Stimulated activated naive B cell treated with anti-CD40 and anti-IgM and Interleukin-4, amounts not matched to agents 10 μg/mL and 1 μg/mL and 100 μg/mL, for 72 hours (primary cell): ENCODE measurements at regions not wholly inside any gene's neighbourhood (a gene's known extent, or its start where the extent isn't known, plus 50 kb on each side); places are given as distances from the start of the nearest gene placed in this dataset.

Source experiments
- ATAC-seq, 2 donors: fragments of 150-1000 bp; cut with Tn5 transposase; replicated peaks; 2 replicates each; pipeline ENCODE4 v1.10.0; 2021; ENCODE audit warnings: moderate library complexity in 1 of 2
- DNase-seq: peaks from one replicate; pipeline ENCODE4 v3.0.0; 2021
- H3K27ac Mint-ChIP-seq: one replicate; pipeline ENCODE4 v1.8.0; 2022; ENCODE audit warnings: mild to moderate bottlenecking, mixed read lengths
- H3K27me3 Mint-ChIP-seq, 2 donors: one replicate each; pipeline ENCODE4 v1.8.0; 2022; ENCODE audit warnings: mixed read lengths in 2 of 2
- H3K36me3 Mint-ChIP-seq, 2 donors: one replicate each; pipeline ENCODE4 v1.8.0; 2022; ENCODE audit warnings: mixed read lengths in 2 of 2, mild to moderate bottlenecking in 1 of 2
- H3K4me1 Mint-ChIP-seq, 2 donors: one replicate each; pipeline ENCODE4 v1.8.0; 2022; ENCODE audit warnings: mixed read lengths in 2 of 2, mild to moderate bottlenecking in 1 of 2
- H3K4me3 Mint-ChIP-seq, 2 donors: one replicate each; pipeline ENCODE4 v1.8.0; 2022; ENCODE audit warnings: mild to moderate bottlenecking in 2 of 2, mixed read lengths in 2 of 2, moderate library complexity in 1 of 2
- H3K9me3 Mint-ChIP-seq, 2 donors: one replicate each; pipeline ENCODE4 v1.8.0; 2022; ENCODE audit warnings: mixed read lengths in 2 of 2, mild to moderate bottlenecking in 1 of 2

DNA sequence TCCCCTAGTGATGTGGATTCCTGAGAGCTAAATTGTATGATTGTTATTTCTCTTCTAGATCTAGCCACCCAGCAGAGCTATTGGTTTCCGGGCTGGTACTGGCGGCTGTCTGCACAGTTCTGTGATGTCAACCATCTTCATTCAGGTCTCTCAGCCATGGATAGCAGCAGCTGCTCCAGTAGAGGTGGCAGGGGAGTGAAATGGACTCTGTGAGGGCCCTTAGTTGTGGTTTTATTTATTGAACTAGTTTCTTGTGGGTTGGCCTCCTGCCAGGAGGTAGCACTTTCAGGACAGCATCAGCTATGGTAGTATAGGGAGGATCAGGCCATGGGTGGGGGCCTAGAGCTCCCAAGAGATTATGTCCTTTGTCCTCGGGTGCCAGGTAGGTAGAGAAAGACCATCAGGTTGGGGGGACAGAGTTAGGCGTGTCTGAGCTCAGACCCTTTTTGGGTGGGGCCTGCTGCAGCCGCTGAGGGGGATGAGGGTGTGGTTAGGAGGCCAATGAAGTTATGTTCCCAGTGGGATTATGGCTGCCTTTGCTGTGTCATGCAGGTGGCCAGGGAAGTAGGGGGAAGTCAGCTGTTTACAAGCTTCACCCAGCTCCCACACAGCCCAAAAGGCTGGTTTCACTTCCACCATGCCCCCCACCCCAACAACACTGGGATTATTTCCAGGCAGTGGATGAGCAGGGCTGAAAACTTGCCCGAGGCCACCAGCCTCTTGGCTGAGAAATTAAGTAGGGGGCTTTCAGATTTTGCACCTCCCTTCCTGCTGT, 55.1 kb upstream of the RGS4 start:
- DNase-seq (no peak), ATAC-seq (no peak)
- Mint-ChIP-seq H3K27ac (no peak overlapping the region), H3K36me3 (no peaks in the 10 kb centered on the region), H3K4me3 (no peak overlapping the region), H3K9me3 (peaks cover 11 to 14% of the 10 kb centered on the region in 2 donors), H3K4me1 (no peaks in the 10 kb centered on the region), H3K27me3 (no peaks in the 10 kb centered on the region)

DNA sequence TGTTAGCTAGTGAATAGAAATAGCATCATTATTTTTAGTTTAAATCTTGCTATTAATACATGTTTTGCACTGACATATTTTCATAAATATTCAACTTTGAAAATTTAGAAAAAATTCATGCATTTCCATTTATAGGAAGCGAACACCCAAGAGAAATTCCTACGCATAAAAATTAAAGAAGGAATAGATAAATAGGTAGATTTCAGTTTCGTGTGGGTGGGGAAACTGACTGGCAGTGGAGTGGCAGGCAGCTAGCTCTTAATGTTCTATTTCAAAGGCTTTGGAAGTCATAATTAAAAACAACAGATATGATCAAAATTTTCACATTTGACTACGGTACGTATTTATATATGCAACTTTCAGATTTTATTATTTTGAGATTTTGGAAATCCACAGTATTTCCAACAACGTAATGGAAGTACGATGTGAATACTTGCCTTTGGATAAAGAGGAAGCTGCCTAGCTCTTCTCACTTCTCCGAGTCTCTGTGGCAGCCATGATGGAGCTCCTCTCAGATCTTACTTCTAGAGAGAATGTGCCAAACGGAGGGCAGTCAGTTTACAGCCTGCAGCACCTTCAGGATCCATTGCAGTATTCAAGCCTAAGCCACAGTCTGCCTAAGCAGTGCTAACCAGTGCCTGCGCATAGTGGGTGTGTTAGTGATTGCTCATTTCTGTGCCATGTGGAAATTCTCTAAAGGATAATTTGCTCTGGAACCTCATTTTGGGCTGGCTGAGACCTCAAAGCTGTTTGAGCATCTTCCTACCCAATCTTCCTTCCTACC, 62.9 kb upstream of the RGS4 start:
- ATAC-seq (no peak), DNase-seq (no peak)
- Mint-ChIP-seq H3K4me3 (no peak overlapping the region), H3K9me3 (no peaks in the 10 kb centered on the region), H3K27ac (no peak overlapping the region), H3K27me3 (peaks cover 5 to 7% of the 10 kb centered on the region in 2 donors), H3K36me3 (no peaks in the 10 kb centered on the region), H3K4me1 (no peaks in the 10 kb centered on the region)

DNA sequence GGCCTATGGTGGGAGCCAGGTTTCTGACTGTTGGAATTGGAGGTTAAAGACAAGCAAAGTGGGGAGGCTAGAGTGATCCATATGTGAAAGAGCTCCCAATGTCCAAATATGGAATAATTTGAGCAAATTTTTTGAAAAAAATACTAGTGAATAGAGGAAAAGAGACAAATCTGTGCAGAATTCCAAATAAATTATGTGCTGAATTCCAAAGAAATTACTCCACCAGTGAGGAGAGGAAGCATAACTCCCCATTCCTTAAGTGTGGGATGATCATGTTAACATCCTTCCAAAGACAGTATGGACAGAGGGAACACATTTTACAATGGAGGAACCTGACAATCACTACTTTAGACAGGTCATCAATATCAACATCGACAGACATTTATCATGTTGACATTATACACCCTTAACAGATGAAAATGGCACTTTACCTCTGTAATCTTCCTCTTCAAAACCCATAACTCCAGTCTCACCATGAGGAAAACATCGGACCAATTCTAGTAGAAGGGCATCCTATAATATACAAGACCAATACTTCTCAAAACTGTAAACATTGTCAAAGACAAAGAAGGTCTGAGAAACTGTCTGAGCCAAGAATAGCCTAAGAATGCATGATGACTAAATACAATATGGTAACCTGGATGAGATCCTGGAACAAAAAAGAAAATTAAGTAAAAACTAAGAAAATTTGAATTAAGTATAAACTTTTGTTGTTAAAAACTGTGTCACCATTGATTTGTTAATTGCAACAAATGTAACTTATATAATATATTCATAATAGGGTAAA, 71.5 kb upstream of the RGS4 start:
- Mint-ChIP-seq H3K9me3 (peaks cover 0 to 1% of the 10 kb centered on the region in 2 donors), H3K27ac (no peak overlapping the region), H3K36me3 (no peaks in the 10 kb centered on the region), H3K4me1 (no peaks in the 10 kb centered on the region), H3K27me3 (no peaks in the 10 kb centered on the region), H3K4me3 (no peak overlapping the region)
- DNase-seq (no peak), ATAC-seq (no peak)

DNA sequence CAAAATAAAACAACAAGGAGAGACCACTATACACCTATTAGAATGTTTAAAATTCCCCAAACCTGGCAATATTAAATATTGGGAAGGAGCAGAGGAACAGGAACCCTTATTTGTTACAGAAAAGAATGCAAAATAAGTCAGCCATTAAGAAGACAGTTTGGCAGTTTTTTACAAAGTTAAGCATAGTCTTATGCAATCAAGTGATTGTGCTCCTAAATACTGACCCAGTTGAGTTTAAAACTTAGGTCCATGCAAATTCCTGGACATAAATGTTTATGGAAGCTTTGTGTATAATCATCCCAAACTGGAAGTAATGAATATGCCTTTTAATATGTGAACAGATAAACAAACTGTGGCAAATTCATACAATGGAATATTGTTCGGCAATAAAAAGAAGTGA, 72.9 kb upstream of the RGS4 start:
- no peak for ATAC-seq
- no peak overlapping the region for H3K4me3 Mint-ChIP-seq
- no peaks in the 10 kb centered on the region for H3K36me3 Mint-ChIP-seq
- no peaks in the 10 kb centered on the region for H3K4me1 Mint-ChIP-seq
- no peak overlapping the region for H3K27ac Mint-ChIP-seq
- no peak for DNase-seq
- no peaks in the 10 kb centered on the region for H3K27me3 Mint-ChIP-seq
- H3K9me3 Mint-ChIP-seq = peaks cover 0 to 1% of the 10 kb centered on the region in 2 donors

DNA sequence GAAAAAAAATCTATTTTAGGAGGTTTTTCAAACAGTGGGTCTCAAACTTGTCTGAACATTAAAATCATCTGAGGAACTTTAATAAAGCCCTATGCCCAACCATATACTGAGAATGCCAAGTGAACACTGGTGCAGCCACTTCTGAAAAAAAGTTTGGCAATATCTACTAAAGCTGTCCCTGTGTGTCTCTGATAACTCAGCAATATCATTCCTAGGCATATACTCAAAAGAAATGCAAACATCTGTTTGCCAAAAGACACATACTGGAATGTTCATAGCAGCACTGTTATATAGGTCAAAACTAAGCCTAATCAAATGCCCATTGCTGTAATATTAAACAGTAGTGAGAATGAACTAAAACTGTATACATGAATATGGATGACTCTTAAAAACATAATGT, 74.2 kb upstream of the RGS4 start:
- Mint-ChIP-seq H3K27ac (no peak overlapping the region), H3K4me3 (no peak overlapping the region), H3K9me3 (peaks cover 0 to 1% of the 10 kb centered on the region in 2 donors), H3K4me1 (no peaks in the 10 kb centered on the region), H3K27me3 (no peaks in the 10 kb centered on the region), H3K36me3 (no peaks in the 10 kb centered on the region)
- ATAC-seq = no peak
- DNase-seq = no peak

DNA sequence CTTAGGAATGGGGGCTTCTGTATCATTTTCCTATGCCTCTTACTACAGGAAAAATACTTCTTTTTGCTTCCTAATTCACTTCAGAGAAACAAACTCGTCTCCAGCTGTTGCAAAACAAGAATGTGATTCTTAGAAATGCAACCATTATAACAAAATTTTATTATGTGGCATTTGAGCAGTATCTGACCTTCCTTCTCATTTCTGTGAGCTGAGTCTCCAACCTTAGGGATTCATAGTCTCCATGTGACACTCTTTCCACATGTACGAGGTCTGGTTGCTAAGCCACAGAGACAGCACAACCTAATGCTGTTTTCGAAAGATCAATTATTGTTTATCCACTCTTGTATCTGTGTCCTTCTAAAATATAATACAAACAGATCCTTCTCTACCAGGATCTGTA, 75.3 kb upstream of the RGS4 start:
- DNase-seq (no peak), ATAC-seq (no peak)
- Mint-ChIP-seq H3K9me3 (peaks cover 0 to 1% of the 10 kb centered on the region in 2 donors), H3K4me3 (no peak overlapping the region), H3K36me3 (no peaks in the 10 kb centered on the region), H3K27me3 (no peaks in the 10 kb centered on the region), H3K27ac (no peak overlapping the region), H3K4me1 (no peaks in the 10 kb centered on the region)

DNA sequence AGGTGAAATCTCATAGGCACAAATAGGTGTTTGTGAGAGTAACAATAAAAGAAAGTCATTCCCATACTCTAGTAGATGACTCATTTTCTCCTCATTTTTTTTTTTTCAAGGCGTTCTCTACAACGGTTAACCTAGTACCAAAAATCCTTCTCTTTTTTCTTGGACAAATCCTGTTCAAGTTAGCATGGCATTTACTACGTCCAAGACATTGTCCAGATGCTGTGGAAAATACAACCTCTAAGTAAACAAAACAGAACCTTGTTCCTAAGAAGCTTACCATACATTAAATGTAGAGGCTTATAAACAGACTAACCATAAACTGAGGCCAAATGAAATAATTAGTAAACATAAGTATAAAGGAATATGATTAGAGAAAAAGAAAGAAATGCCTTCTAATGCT, 76.2 kb upstream of the RGS4 start:
- ATAC-seq = no peak
- peaks cover 0 to 1% of the 10 kb centered on the region in 2 donors for H3K9me3 Mint-ChIP-seq
- H3K4me1 Mint-ChIP-seq = no peaks in the 10 kb centered on the region
- H3K27ac Mint-ChIP-seq = no peak overlapping the region
- H3K4me3 Mint-ChIP-seq = no peak overlapping the region
- DNase-seq = no peak
- no peaks in the 10 kb centered on the region for H3K27me3 Mint-ChIP-seq
- no peaks in the 10 kb centered on the region for H3K36me3 Mint-ChIP-seq

DNA sequence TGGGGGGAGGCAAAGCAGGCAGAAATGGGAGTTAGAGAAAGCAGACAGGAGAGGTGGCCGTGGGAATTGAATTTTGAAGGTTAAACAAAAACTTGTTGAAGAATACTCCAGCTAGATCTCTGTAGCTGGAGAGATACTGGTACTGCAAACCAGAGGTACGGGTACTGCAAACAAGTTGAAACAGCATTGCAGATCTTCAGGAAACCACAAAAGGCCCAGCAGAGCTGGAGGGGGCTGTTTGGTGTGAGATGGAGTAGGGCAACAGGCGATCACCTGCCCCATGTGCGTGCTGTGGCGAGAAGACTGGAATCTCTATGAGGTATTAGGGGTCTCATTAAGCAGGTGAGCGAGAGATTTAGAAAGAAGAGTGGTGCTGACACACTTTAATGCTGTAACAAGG, 77.7 kb upstream of the RGS4 start:
- Mint-ChIP-seq H3K4me1 (no peaks in the 10 kb centered on the region), H3K9me3 (peaks cover 0 to under 1% of the 10 kb centered on the region in 2 donors), H3K4me3 (no peak overlapping the region), H3K36me3 (no peaks in the 10 kb centered on the region), H3K27ac (no peak overlapping the region), H3K27me3 (no peaks in the 10 kb centered on the region)
- DNase-seq = no peak
- ATAC-seq = no peak

DNA sequence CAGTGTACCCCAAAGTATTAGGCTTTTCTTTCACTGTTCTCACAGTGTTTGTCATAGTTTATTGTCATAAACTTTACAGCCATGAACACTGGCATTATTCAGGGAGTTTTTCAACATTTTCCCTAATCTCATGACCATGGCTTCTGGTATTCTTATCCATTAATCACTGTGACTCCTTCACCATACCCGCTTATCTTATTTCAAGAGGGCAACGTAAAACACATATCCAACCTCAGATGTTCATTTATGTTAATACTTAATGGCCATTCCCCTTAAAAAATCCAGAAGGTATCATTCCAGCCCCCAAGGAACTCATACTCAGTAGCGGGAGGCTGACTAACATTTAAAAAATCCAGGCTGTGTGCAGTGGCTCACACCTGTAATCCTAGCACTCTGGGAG, 78.5 kb upstream of the RGS4 start:
- no peaks in the 10 kb centered on the region for H3K9me3 Mint-ChIP-seq
- ATAC-seq (no peak), DNase-seq (no peak)
- H3K4me3 Mint-ChIP-seq = no peak overlapping the region
- H3K36me3 Mint-ChIP-seq = no peaks in the 10 kb centered on the region
- no peaks in the 10 kb centered on the region for H3K4me1 Mint-ChIP-seq
- H3K27ac Mint-ChIP-seq = no peak overlapping the region
- no peaks in the 10 kb centered on the region for H3K27me3 Mint-ChIP-seq

DNA sequence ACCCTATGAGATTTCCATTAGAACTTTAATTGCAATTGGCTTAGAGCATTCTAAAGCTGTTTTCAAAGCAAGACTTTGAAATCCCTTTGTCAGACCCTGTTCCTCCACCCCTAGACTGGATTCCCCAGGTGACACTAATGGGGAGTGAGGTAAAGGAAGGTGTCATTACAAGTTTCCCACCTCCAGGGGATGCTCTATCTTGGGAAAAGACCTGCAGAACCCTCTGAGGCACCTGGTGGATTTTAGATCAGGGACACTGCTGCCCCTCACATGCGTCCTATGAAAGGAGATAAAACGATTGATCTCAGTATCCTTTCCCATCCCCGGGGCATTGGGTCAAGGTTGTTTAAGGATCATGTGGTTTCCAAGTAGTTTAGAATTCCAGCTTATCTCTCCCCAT, 80.3 kb upstream of the RGS4 start:
- Mint-ChIP-seq H3K27ac (no peak overlapping the region), H3K9me3 (no peaks in the 10 kb centered on the region), H3K4me3 (no peak overlapping the region), H3K4me1 (no peaks in the 10 kb centered on the region), H3K27me3 (no peaks in the 10 kb centered on the region), H3K36me3 (no peaks in the 10 kb centered on the region)
- DNase-seq (no peak), ATAC-seq (no peak)

DNA sequence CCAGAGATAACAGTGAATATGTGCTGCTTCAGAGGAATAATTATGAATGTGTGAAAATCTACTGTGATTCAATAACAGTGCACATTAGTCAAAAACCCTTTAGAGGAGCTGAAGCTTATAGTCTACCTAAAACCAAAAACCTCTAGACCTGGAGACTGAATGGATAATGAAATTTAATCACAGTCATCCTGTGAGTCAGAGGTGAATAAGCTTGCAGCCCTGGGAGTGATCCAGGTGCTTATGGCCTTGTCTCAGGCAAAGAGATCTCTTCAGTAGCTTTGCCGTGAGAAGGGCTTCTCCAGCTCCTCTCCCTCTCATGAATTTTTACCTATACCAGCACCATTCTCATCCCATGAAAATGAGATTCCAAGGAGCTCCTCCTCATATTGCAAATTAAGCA, 81.3 kb upstream of the RGS4 start:
- no peak for DNase-seq
- Mint-ChIP-seq H3K36me3 (no peaks in the 10 kb centered on the region), H3K4me1 (no peaks in the 10 kb centered on the region), H3K4me3 (no peak overlapping the region), H3K9me3 (no peaks in the 10 kb centered on the region), H3K27me3 (no peaks in the 10 kb centered on the region), H3K27ac (no peak overlapping the region)
- ATAC-seq = no peak

DNA sequence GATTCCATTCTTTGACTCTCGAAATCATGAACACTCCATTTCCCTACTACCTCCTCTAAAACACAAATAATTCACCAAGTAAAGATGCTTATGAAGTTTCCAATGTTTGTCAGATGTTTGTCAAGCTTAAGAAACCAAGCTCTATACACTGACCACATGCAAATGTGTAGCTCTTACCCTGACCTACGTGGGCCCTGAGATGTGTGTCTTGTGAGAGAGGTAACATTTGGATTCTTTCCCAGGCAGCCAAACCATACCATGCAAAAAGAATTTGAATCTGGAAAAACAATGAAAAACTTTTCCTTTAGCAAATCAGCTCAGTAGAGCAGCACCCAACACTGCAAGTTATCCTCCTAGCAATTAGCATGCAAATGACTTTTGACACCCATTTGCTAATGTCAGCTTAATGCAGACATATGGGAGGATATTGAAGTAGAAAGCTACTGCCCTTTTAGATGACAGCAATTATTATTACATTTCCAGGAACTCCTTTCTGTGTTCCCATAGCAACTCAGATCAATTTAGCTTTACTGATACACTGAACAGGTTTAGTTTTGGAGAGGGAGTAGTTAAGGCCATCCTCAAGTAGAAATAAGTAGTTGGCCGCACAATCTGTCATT, 83.2 kb upstream of the RGS4 start:
- H3K27me3 Mint-ChIP-seq = peaks cover 0 to 4% of the 10 kb centered on the region in 2 donors
- H3K9me3 Mint-ChIP-seq = no peaks in the 10 kb centered on the region
- no peaks in the 10 kb centered on the region for H3K4me1 Mint-ChIP-seq
- H3K36me3 Mint-ChIP-seq = no peaks in the 10 kb centered on the region
- no peak overlapping the region for H3K4me3 Mint-ChIP-seq
- ATAC-seq = no peak
- no peak overlapping the region for H3K27ac Mint-ChIP-seq
- no peak for DNase-seq

DNA sequence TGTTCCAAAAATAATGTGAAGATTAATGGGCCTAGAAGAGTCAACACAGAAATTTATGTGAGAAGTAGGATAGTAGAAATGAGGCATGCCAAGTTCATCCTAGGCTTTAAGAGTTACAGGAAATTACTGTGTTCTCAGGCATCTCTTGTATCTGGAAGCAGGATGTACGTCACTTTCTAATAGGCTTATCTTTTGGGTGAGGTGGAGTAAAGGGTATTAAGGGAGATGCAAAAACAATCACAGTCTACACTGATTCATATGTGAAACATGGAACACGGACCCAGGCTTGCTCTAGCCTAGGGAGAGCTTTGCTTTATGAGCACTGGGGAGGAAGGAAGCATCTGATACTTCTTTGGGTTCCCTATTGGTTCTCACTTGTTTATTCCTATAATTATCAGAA, 84.5 kb upstream of the RGS4 start:
- H3K4me1 Mint-ChIP-seq = no peaks in the 10 kb centered on the region
- no peak for DNase-seq
- ATAC-seq = no peak
- H3K4me3 Mint-ChIP-seq = no peak overlapping the region
- H3K36me3 Mint-ChIP-seq = no peaks in the 10 kb centered on the region
- no peaks in the 10 kb centered on the region for H3K9me3 Mint-ChIP-seq
- peaks cover 0 to 4% of the 10 kb centered on the region in 2 donors for H3K27me3 Mint-ChIP-seq
- no peak overlapping the region for H3K27ac Mint-ChIP-seq

DNA sequence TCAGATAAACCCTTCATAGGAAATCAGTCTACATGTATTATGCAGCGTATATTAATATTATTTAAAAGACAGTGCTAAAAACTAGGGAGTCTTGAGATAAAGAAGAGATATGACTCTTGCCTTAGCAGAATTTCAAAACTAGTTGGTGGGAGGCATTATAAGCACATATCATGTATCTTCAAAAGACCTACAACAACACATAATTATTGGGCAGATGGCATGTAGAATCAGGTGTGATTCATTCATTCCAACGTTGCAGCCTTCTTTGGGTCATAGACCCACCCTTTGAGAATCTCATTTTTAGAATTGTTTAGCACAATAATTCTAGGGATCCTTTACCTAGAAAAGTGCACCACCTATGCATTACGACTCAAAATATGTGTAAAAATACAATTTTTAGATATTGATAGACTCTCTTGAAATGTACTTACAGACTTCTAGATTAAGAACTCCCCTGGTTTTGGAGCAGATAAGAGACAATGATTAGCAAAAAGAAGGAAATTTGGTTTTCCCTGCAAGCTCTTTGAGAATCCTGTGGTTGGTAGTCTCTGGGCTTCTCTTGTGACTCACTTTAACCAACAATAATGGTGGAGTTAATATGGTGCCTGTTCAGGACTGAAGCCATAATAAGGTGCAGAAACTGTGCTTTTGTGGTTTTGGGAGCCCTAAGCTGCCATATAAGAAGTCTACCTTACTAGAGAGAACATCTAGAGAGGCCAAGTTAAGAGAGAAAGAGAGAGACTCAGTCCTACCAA, 85.3 kb upstream of the RGS4 start:
- ATAC-seq (no peak), DNase-seq (no peak)
- Mint-ChIP-seq H3K36me3 (no peaks in the 10 kb centered on the region), H3K9me3 (no peaks in the 10 kb centered on the region), H3K4me3 (no peak overlapping the region), H3K27me3 (peaks cover 0 to 4% of the 10 kb centered on the region in 2 donors), H3K4me1 (no peaks in the 10 kb centered on the region), H3K27ac (no peak overlapping the region)
